ENCODE measurements at regions not wholly inside any gene's neighbourhood (a gene's known extent, or its start where the extent isn't known, plus 50 kb on each side); places are given as distances from the start of the nearest gene placed in this dataset.
"Not testable (repeated sequence)": the region's sequence is repeated elsewhere in the genome, so short reads cannot be mapped to it uniquely, and the experiment has no call there.

- in situ Hi-C loops (cut with HindIII; ENCODE audit: low pct_ligation_motif_present, low sequenced_read_pairs) = no loop called here
- TF ChIP-seq CTCF (IDR thresholded peaks at IDR 0.05; ENCODE audit: low read depth, low read length, missing control alignments) = no peak
- no peak overlapping the region for H3K4me3 ChIP-seq (ENCODE audit: low read depth, low read length)
- H3K36me3 ChIP-seq (replicated peaks) = no peaks in the 10 kb centered on the region
- no peaks in the 10 kb centered on the region for H3K27me3 ChIP-seq (replicated peaks)
- no peak overlapping the region for H3K27ac ChIP-seq
- DNase-seq = no peak
Observed at GRCh38 chr4:176616151-176616550, 176.6 kb downstream of the VEGFC start.

GRCh38 chr4:176618138-176618537 lies 174.6 kb downstream of the VEGFC start:
- no peak for DNase-seq
- no peak for TF ChIP-seq CTCF (IDR thresholded peaks at IDR 0.05; ENCODE audit: low read depth, low read length, missing control alignments)
- H3K27ac ChIP-seq = no peak overlapping the region
- no peak overlapping the region for H3K4me3 ChIP-seq (ENCODE audit: low read depth, low read length)
- H3K27me3 ChIP-seq (replicated peaks) = no peaks in the 10 kb centered on the region
- in situ Hi-C loops (cut with HindIII; ENCODE audit: low pct_ligation_motif_present, low sequenced_read_pairs) = no loop called here
- H3K36me3 ChIP-seq (replicated peaks) = no peaks in the 10 kb centered on the region

- no peak for DNase-seq
- in situ Hi-C loops (cut with HindIII; ENCODE audit: low pct_ligation_motif_present, low sequenced_read_pairs) = no loop called here
- Histone ChIP-seq H3K4me3 (ENCODE audit: low read depth, low read length) (no peak overlapping the region), H3K27ac (no peak overlapping the region), H3K36me3 (replicated peaks) (no peaks in the 10 kb centered on the region), H3K27me3 (replicated peaks) (no peaks in the 10 kb centered on the region)
- no peak for TF ChIP-seq CTCF (IDR thresholded peaks at IDR 0.05; ENCODE audit: low read depth, low read length, missing control alignments)
Observed at GRCh38 chr4:176619430-176619829, 173.3 kb downstream of the VEGFC start.

GRCh38 chr4:176622251-176622948 lies 170.3 kb downstream of the VEGFC start:
- Histone ChIP-seq H3K27me3 (replicated peaks) (no peaks in the 10 kb centered on the region), H3K36me3 (replicated peaks) (no peaks in the 10 kb centered on the region), H3K27ac (peak overlapping the region; percentile 46), H3K4me3 (ENCODE audit: low read depth, low read length) (no peak overlapping the region)
- TF ChIP-seq CTCF (IDR thresholded peaks at IDR 0.05; ENCODE audit: low read depth, low read length, missing control alignments) = no peak
- DNase-seq = peak; percentile 24
- in situ Hi-C loops (cut with HindIII; ENCODE audit: low pct_ligation_motif_present, low sequenced_read_pairs) = no loop called here

- H3K36me3 ChIP-seq (replicated peaks); H3K4me3 ChIP-seq (ENCODE audit: low read depth, low read length); H3K27me3 ChIP-seq (replicated peaks); DNase-seq; in situ Hi-C loops (cut with HindIII; ENCODE audit: low pct_ligation_motif_present, low sequenced_read_pairs); H3K27ac ChIP-seq: not testable (repeated sequence)
Observed at GRCh38 chr4:176624983-176625610, 167.6 kb downstream of the VEGFC start.

GRCh38 chr4:176627916-176628315 lies 164.8 kb downstream of the VEGFC start:
- Histone ChIP-seq H3K36me3 (replicated peaks) (no peaks in the 10 kb centered on the region), H3K27me3 (replicated peaks) (no peaks in the 10 kb centered on the region), H3K27ac (no peak overlapping the region), H3K4me3 (ENCODE audit: low read depth, low read length) (no peak overlapping the region)
- no peak for DNase-seq
- in situ Hi-C loops (cut with HindIII; ENCODE audit: low pct_ligation_motif_present, low sequenced_read_pairs) = no loop called here
- TF ChIP-seq CTCF (IDR thresholded peaks at IDR 0.05; ENCODE audit: low read depth, low read length, missing control alignments) = no peak

Measured in brain microvascular endothelial cell (primary cell).